ENCODE measurements at regions not wholly inside any gene's neighbourhood (a gene's known extent, or its start where the extent isn't known, plus 50 kb on each side); places are given as distances from the start of the nearest gene placed in this dataset.

DNA sequence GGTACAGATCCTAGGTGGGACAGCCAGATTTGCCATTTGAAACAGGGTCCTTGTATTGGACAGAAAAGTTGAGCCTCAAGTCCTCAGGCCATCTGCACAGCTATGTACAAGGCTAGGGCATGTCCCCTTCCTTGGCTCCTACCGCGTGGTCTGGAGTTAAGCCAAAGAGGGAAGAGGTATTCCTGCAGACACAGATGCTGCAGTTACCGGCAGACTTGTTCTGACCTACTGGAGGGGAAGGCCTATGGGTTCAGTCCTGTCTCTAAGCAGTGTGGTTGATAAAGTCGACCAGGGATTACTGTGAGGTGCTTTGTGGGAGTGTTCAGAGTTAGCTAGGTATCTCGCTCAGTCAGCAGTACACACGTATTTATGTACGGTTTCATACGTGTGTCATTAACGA lies 180.6 kb downstream of the ADAMTS15 start:
- TF ChIP-seq, protein P1, sequence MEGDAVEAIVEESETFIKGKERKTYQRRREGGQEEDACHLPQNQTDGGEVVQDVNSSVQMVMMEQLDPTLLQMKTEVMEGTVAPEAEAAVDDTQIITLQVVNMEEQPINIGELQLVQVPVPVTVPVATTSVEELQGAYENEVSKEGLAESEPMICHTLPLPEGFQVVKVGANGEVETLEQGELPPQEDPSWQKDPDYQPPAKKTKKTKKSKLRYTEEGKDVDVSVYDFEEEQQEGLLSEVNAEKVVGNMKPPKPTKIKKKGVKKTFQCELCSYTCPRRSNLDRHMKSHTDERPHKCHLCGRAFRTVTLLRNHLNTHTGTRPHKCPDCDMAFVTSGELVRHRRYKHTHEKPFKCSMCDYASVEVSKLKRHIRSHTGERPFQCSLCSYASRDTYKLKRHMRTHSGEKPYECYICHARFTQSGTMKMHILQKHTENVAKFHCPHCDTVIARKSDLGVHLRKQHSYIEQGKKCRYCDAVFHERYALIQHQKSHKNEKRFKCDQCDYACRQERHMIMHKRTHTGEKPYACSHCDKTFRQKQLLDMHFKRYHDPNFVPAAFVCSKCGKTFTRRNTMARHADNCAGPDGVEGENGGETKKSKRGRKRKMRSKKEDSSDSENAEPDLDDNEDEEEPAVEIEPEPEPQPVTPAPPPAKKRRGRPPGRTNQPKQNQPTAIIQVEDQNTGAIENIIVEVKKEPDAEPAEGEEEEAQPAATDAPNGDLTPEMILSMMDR (IDR thresholded peaks at IDR 0.05): no peak
- TF ChIP-seq POLR2A (IDR thresholded peaks at IDR 0.05): no peak

Measured in uterus (tissue), 2 donors.